Mesenchymal stem cell (in vitro differentiated cells and primary cell): ENCODE measurements at regions not wholly inside any gene's neighbourhood (a gene's known extent, or its start where the extent isn't known, plus 50 kb on each side); places are given as distances from the start of the nearest gene placed in this dataset.

Experiments used
- DNase-seq: peaks from one replicate; pipeline ENCODE4 v3.0.0-alpha.2; 2013
- H2AFZ ChIP-seq: one replicate; pipeline ENCODE4 v1.6.1; 2013; ENCODE audit warnings: low read depth, mild to moderate bottlenecking, control low read depth, inconsistent platforms, low read length, moderate library complexity
- H2AK5ac ChIP-seq: 2 replicates; pipeline ENCODE4 v1.6.1; 2013; ENCODE audit warnings: low read length, moderate library complexity, mild to moderate bottlenecking, inconsistent platforms; ENCODE audit not compliant: severe bottlenecking
- H2BK120ac ChIP-seq: one replicate; pipeline ENCODE4 v1.6.1; 2013; ENCODE audit warnings: low read depth, mild to moderate bottlenecking, inconsistent platforms, low read length, moderate library complexity
- H2BK12ac ChIP-seq, 2 experiments: one replicate each; pipeline ENCODE4 v1.6.1; 2013; ENCODE audit warnings: inconsistent platforms in 2 of 2, low read length in 2 of 2, mild to moderate bottlenecking in 2 of 2, moderate library complexity in 2 of 2, control low read depth in 1 of 2
- H2BK15ac ChIP-seq: one replicate; pipeline ENCODE4 v1.6.1; 2013; ENCODE audit warnings: mild to moderate bottlenecking, low read depth, inconsistent platforms; ENCODE audit not compliant: poor library complexity, severe bottlenecking
- H2BK5ac ChIP-seq: 2 replicates; pipeline ENCODE4 v1.6.1; 2013; ENCODE audit warnings: low read depth, mild to moderate bottlenecking, low read length, control low read depth, inconsistent platforms; ENCODE audit not compliant: poor library complexity, severe bottlenecking
- H3K14ac ChIP-seq, 2 experiments: one replicate each; pipeline ENCODE4 v1.6.1; 2013; ENCODE audit warnings: inconsistent platforms in 2 of 2, low read length in 2 of 2, control low read depth in 1 of 2, mild to moderate bottlenecking in 1 of 2, moderate library complexity in 1 of 2
- H3K18ac ChIP-seq, 2 experiments: one replicate each; pipeline ENCODE4 v1.6.1; 2013; ENCODE audit warnings: inconsistent platforms in 2 of 2, low read length in 2 of 2, control low read depth in 1 of 2, low read depth in 1 of 2, mild to moderate bottlenecking in 1 of 2
- H3K23ac ChIP-seq, 2 experiments: one replicate each; pipeline ENCODE4 v1.6.1; 2013; ENCODE audit warnings: inconsistent platforms in 2 of 2, low read length in 2 of 2, mild to moderate bottlenecking in 2 of 2, moderate library complexity in 2 of 2, control low read depth in 1 of 2
- H3K27ac ChIP-seq: 2 replicates; pipeline ENCODE4 v1.5.1; 2013; ENCODE audit warnings: mild to moderate bottlenecking, moderate library complexity, low read length, control low read depth, inconsistent platforms; ENCODE audit not compliant: poor library complexity, severe bottlenecking
- H3K27me3 ChIP-seq, 2 experiments: 2 replicates each; pipeline versions ENCODE4 v1.6.1 to v1.7.0; 2013; ENCODE audit warnings: low read length in 2 of 2, mild to moderate bottlenecking in 2 of 2, moderate library complexity in 2 of 2, control low read depth in 1 of 2, inconsistent platforms in 1 of 2; ENCODE audit not compliant: control insufficient read depth in 1 of 2, insufficient read depth in 1 of 2
- H3K36me3 ChIP-seq, 2 experiments: 2 replicates each; pipeline versions ENCODE4 v1.6.1 to v1.7.0; 2013; ENCODE audit warnings: low read length in 2 of 2, control low read depth in 1 of 2, inconsistent platforms in 1 of 2, low read depth in 1 of 2, mild to moderate bottlenecking in 1 of 2; ENCODE audit not compliant: insufficient read depth in 2 of 2, control insufficient read depth in 1 of 2
- H3K4ac ChIP-seq, 2 experiments: one replicate each; pipeline ENCODE4 v1.6.1; 2013; ENCODE audit warnings: inconsistent platforms in 2 of 2, low read length in 2 of 2, mild to moderate bottlenecking in 2 of 2, moderate library complexity in 2 of 2, control low read depth in 1 of 2, low read depth in 1 of 2
- H3K4me1 ChIP-seq: 2 replicates; pipeline ENCODE4 v1.6.1; 2013; ENCODE audit warnings: low read depth, low read length, control low read depth; ENCODE audit not compliant: control insufficient read depth, insufficient read depth
- H3K4me2 ChIP-seq: 2 replicates; pipeline ENCODE4 v1.6.1; 2013; ENCODE audit warnings: low read length, mild to moderate bottlenecking, inconsistent platforms; ENCODE audit not compliant: poor library complexity, severe bottlenecking
- H3K4me3 ChIP-seq, 2 experiments: 2 replicates each; pipeline versions ENCODE4 v1.5.1 to v1.7.0; 2013; ENCODE audit warnings: low read length in 2 of 2, mild to moderate bottlenecking in 2 of 2, control low read depth in 1 of 2, low read depth in 1 of 2; ENCODE audit not compliant: insufficient read depth in 1 of 2
- H3K79me1 ChIP-seq: replicated peaks from 2 replicates; pipeline ENCODE4 v1.6.1; 2013; ENCODE audit warnings: mild to moderate bottlenecking, control low read depth, low read length, inconsistent platforms; ENCODE audit not compliant: poor library complexity, severe bottlenecking
- H3K9ac ChIP-seq: 2 replicates; pipeline ENCODE4 v1.7.0; 2013; ENCODE audit warnings: mild to moderate bottlenecking, low read length, moderate library complexity
- H3K9me3 ChIP-seq: 2 replicates; pipeline ENCODE4 v1.7.0; 2013; ENCODE audit warnings: mild to moderate bottlenecking, low read length; ENCODE audit not compliant: control insufficient read depth
- H4K8ac ChIP-seq: one replicate; pipeline ENCODE4 v1.6.1; 2013; ENCODE audit warnings: inconsistent platforms, mild to moderate bottlenecking, low read length, moderate library complexity
- H4K91ac ChIP-seq: one replicate; pipeline ENCODE4 v1.6.1; 2013; ENCODE audit warnings: mild to moderate bottlenecking, low read length, inconsistent platforms
- WGBS: methylation state at CpG from one replicate; pipeline ENCODE4 v1.1.7; 2013; ENCODE audit warnings: mixed read lengths; 5-methylcytosine and 5-hydroxymethylcytosine counted together

DNA sequence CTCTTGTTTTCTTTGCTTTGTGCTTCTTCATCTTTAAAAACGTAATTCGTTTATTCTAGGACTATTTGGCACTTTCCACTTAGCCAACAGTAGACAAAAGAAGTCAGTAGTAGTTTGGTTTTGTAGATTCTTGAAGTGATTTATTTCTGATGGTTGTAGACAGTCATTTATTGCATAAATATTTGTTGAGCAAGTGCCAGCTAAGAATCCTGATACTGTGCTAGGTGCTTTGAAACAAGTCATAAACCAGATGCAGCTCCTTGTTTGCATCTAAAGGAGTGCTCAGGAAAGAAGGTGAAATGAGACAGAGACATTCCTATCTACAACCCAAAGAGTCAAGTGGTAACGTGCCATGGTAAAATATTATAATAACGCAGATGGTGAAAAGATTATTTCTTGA, 469.1 kb downstream of the GJA1 start:
- Histone ChIP-seq H3K4ac (no peak overlapping the region), H3K14ac (no peak overlapping the region), H3K9ac (no peak overlapping the region), H2AK5ac (no peak overlapping the region), H3K79me1 (no peaks in the 10 kb centered on the region), H3K27ac (no peak overlapping the region), H3K9me3 (peaks cover 20% of the 10 kb centered on the region), H2BK12ac (no peak overlapping the region), H3K36me3 (no peaks in the 10 kb centered on the region), H3K4me1 (peaks cover 1% of the 10 kb centered on the region), H3K27me3 (no peaks in the 10 kb centered on the region), H3K4me2 (no peak overlapping the region), H2BK120ac (no peak overlapping the region), H2BK15ac (no peak overlapping the region), H2BK5ac (no peak overlapping the region), H3K18ac (no peak overlapping the region), H4K8ac (no peak overlapping the region), H2AFZ (no peak overlapping the region), H4K91ac (no peak overlapping the region), H3K4me3 (no peak overlapping the region), H3K23ac (no peak overlapping the region)
- DNase-seq = no peak
- 77% methylated on average over 4 of the region's 4 CpGs for WGBS

DNA sequence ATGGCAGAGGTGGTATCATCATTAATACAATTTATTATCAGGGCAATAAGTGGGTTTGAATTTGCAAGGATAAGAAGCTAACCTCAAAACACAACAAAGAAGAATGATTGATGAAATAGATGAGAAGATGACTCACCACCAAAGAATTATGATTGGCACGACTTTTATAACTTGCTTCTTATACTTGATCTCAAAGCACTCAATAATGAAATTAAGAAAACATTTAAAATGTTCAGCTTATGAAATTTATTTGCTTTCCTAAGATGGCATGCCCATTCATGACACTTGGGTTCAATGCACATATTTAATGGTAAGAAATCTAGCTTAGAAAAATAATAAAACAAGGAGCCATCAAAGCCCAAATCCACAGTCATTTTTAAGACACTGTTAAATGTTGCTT, 477.5 kb downstream of the GJA1 start:
- Histone ChIP-seq H2BK12ac (no peak overlapping the region), H3K36me3 (no peaks in the 10 kb centered on the region), H3K4me2 (no peak overlapping the region), H4K91ac (no peak overlapping the region), H2AK5ac (no peak overlapping the region), H3K79me1 (no peaks in the 10 kb centered on the region), H2BK120ac (no peak overlapping the region), H3K18ac (no peak overlapping the region), H3K9me3 (peaks cover 15% of the 10 kb centered on the region), H2BK15ac (no peak overlapping the region), H3K4me1 (no peaks in the 10 kb centered on the region), H3K4me3 (no peak overlapping the region), H4K8ac (no peak overlapping the region), H3K4ac (no peak overlapping the region), H3K23ac (no peak overlapping the region), H3K27me3 (no peaks in the 10 kb centered on the region), H3K14ac (no peak overlapping the region), H3K27ac (no peak overlapping the region), H3K9ac (no peak overlapping the region), H2BK5ac (no peak overlapping the region), H2AFZ (no peak overlapping the region)
- WGBS = no CpG with 5 or more reads among the region's 1 CpG
- no peak for DNase-seq

DNA sequence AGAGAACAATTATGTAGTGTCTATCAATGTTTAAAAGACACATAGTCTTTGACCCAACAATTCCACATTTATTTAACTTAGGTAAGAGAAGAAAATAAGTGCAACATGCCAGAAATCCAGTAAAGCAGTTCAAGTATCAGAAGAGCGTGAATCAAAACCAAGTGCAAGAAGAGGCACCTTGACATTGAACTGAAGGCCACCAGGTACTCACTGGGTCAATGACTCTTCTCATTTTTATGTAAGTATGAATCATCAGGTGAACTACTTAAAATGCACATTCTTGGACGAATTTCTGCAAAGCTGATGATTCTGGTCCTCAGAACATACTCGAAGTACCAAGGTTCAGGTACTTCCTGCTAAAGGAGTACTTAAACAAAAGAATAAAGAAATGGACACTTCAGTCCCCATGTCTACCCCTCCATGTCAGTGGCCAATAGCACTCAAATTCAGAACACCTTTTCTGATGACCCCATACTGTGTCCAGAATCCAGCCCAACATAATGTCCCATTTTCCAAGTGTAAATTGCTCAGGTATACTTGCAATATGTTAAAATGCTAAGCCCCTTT, 481.9 kb downstream of the GJA1 start:
- Histone ChIP-seq H3K18ac (no peak overlapping the region), H3K4me1 (no peaks in the 10 kb centered on the region), H2BK12ac (no peak overlapping the region), H3K27ac (no peak overlapping the region), H3K4me3 (no peak overlapping the region), H3K4ac (no peak overlapping the region), H4K8ac (no peak overlapping the region), H4K91ac (no peak overlapping the region), H2BK15ac (no peak overlapping the region), H2BK120ac (no peak overlapping the region), H2AFZ (no peak overlapping the region), H3K27me3 (no peaks in the 10 kb centered on the region), H2BK5ac (no peak overlapping the region), H3K23ac (no peak overlapping the region), H3K36me3 (no peaks in the 10 kb centered on the region), H2AK5ac (no peak overlapping the region), H3K79me1 (no peaks in the 10 kb centered on the region), H3K4me2 (no peak overlapping the region), H3K9ac (no peak overlapping the region), H3K9me3 (no peaks in the 10 kb centered on the region), H3K14ac (no peak overlapping the region)
- no peak for DNase-seq
- 87% methylated on average over 3 of the region's 3 CpGs for WGBS

DNA sequence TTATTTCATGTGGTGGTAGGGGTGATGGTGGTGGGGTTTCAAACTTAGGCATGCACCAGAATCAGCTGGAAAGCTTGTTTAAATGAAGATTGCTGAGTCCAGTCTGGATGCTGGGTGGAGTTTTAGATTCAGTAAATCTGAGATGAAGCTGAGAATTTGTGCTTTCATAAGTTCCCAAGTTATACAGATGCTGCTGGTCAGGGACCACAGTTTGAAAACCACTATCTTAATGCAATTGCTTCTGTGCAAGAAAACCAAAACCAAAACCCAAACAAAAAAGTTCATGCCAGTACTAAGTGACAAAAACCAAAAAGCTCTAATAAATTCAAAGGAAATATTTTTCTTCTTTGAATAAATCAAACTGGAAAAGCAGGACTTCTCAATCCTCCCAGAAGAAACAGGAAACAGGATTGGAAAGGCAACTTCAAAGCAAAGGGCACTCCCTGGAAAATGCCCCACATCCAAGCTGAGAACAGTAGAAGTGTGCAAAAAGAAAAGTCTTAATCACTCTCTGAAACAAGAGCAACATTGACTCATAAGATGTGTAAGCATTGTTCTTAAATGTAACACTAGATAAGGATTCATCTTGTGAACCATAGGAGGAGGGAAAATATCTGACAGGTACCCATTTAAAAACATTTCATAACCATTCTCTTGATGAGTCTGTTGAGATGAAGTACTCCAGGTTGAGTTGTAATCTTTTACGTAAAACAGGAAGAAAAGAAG, 481.5 kb upstream of the HSF2 start:
- H3K4me2 ChIP-seq = no peak overlapping the region
- no peak overlapping the region for H2BK5ac ChIP-seq
- no peak overlapping the region for H3K14ac ChIP-seq
- no peak overlapping the region for H4K91ac ChIP-seq
- H2BK120ac ChIP-seq = no peak overlapping the region
- H3K23ac ChIP-seq = no peak overlapping the region
- no peak overlapping the region for H2BK15ac ChIP-seq
- no CpG with 5 or more reads among the region's 1 CpG for whole genome bisulfite sequencing
- no peaks in the 10 kb centered on the region for H3K9me3 ChIP-seq
- no peak overlapping the region for H3K4ac ChIP-seq
- DNase-seq = no peak
- H3K18ac ChIP-seq = no peak overlapping the region
- no peak overlapping the region for H4K8ac ChIP-seq
- H3K27ac ChIP-seq = no peak overlapping the region
- no peaks in the 10 kb centered on the region for H3K36me3 ChIP-seq
- no peaks in the 10 kb centered on the region for H3K79me1 ChIP-seq
- H2BK12ac ChIP-seq = no peak overlapping the region
- no peak overlapping the region for H2AK5ac ChIP-seq
- H3K27me3 ChIP-seq = no peaks in the 10 kb centered on the region
- H3K9ac ChIP-seq = no peak overlapping the region
- no peak overlapping the region for H2AFZ ChIP-seq
- no peaks in the 10 kb centered on the region for H3K4me1 ChIP-seq
- no peak overlapping the region for H3K4me3 ChIP-seq
